ENCODE measurements at regions not wholly inside any gene's neighbourhood (a gene's known extent, or its start where the extent isn't known, plus 50 kb on each side); places are given as distances from the start of the nearest gene placed in this dataset.

GRCh38 chr18:30142870-30143269, 899.7 kb downstream of the DSC3 start:
- no peak for TF ChIP-seq CTCF (conservative IDR thresholded peaks at IDR 0.05)
- TF ChIP-seq ZFX (IDR thresholded peaks at IDR 0.05), result no peak
